ENCODE measurements at regions not wholly inside any gene's neighbourhood (a gene's known extent, or its start where the extent isn't known, plus 50 kb on each side); places are given as distances from the start of the nearest gene placed in this dataset.
A peak's percentile ranks its signal among the peaks of the same experiment; 100 is the strongest.
"Not testable (repeated sequence)": the region's sequence is repeated elsewhere in the genome, so short reads cannot be mapped to it uniquely, and the experiment has no call there.

DNA sequence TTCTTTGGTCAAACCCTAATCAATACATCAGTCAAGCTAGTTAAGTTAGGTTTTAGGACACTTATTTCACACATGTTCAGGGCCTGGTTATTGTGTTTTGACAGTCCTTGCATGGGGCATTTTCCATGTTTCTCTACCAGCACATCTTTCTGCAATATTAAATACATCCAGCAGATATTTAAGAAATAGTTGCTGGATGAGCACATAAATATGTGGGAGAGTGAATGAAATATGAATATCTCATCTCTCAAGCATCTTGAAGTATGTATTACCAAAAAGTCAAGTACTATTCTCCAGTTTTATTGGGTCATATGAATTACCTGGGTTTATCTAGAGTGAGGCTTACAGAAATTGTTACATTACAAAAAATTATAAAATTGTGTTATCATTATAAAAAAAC lies 621.9 kb upstream of the GJE1 start:
- no peak for FAIRE-seq
- DNase-seq (ENCODE audit: low spot score): no peak

DNA sequence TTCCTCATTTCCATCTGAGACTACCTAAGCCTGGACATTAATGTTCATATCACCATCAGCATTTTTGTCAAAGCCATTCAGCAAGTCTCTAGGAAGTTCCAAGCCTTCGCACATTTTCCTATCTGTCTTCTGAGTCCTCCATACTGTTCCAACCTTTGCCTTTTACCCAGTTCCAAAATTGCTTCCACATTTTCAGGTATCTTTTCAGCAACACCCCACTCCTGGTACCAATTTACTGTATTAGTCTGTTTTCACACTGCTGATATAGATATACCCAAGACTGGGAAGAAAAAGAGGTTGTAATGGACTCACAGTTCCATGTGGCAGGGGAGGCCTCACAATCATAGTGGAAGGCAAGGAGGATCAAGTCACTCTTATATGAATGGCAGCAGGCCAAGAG lies 626.7 kb upstream of the GJE1 start:
- FAIRE-seq; DNase-seq (ENCODE audit: low spot score): not testable (repeated sequence)

DNA sequence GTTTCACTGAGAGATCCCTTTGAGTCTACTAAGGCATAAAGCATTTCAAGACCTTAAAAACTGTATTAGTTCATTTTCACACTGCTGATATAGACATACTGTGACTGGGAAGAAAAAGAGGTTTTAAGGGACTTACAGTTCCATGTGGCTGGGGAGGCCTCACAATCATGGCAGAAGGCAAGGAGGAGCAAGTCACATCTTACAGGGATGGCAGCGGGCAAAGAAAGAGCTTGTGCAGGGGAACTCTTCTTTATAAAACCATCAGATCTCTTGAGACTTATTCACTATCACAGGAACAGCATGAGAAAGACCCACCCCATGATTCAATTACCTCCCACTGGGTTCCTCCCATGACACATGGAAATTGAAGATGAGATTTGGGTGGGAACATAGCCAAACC lies 628.4 kb upstream of the GJE1 start:
- not testable (repeated sequence) for DNase-seq (ENCODE audit: low spot score); FAIRE-seq

DNA sequence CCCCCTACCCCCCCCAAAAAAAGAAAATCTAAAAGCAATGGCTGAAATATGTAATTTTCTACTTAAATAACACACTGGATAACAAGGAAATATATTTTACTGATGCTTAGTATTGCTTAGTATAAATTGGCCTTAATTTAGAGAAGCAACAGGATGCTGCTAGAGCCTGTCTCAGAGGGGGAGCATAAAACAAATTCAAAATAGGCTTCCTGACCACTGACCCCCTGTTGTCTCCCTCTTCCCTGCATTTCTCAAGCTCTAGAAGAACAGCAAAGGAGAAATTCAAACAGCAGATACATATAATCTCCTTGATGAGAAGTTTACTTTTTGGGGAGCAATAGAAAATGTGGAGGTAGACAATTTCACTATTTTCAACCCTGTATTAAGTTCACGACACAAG lies 631.1 kb upstream of the GJE1 start:
- FAIRE-seq (no peak), DNase-seq (ENCODE audit: low spot score) (no peak)

DNA sequence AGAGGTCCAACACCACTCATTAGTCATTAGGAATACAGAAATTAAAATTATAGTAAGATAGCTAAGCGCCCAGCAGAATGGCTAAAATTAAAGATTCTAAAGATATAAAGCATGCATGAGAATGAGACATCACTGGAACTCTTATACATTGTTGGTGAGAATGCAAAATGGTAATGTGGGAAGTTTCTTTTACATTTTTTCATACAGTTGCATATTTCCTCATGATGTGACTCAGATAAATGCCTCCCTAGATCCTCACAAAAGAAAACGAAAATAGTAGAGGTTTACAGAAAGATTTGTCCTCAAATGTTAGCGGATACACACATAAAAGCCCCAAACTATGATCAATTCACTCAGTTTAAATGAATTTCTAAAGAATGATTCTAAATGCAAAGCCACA lies 633.7 kb upstream of the GJE1 start:
- FAIRE-seq (no peak), DNase-seq (ENCODE audit: low spot score) (no peak)

DNA sequence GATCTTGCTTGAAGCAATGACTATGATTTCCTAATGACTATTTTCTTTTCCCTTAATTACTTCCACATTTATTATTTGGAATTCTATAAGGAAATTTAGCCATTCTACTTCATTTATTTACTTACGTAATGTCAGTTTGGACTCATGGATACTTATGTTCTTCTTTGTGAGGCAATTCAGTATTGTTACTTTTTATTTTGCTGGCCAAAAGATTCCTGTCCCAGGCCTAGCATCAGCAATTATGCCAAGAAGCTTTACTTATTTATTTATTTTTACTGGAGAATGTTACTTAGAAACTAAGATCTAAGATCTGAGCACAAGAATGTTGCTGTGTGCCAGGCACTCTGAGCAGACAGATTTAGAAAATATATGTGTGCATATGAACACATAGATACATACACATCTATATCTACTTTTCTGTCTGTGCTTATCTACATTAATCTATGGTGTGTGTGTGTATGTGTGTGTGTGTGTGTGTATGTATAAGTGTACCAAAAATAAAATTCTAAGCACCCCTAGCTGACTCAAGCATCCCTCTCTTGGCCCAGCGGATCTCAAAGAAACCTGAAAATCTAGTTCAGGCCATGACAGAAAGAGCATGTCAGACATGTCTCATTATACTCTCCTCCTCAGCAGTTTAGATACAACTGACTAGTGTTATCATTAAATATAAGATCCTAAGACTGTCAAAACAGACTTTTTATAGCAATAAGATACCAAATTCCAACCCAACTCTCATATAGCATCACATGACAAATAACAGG lies 640.0 kb upstream of the GJE1 start:
- FAIRE-seq (no peak), DNase-seq (ENCODE audit: low spot score) (no peak)

DNA sequence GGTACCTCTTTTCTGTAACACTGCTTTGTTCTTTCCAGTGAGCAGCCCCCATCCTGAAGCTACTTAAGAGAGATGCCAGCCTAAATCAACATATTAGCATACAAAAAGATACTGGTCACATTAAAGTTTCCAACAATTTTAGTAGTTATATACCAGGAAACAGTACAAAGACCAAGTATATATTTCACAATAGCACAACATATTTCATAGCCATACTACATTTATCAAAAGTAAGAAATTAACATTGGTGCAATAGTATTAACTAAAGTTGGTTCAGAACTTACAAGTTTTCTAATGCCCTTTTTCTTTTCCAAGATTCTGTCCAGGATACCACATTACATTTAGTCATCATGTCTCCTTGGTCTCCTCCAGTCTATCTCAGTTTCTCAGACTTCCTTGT lies 641.0 kb upstream of the GJE1 start:
- DNase-seq (ENCODE audit: low spot score) (no peak), FAIRE-seq (no peak)

DNA sequence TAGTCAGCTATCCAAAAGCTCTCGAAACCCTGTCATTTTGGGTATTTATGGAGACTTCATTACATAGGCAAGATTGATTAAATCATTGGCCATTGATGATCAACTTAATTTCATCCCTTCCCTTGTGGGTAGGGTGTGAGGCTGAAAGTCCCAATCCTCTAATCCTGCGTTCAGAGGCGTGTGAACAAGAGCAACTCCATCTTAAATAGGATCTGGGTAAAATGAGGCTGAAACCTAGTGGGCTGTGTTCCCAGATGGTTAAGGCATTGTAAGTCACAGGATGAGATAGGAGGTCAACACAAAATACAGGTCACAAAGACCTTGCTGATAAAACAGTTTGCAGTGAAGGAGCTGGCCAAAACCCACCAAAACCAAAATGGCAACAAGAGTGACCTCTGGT lies 641.7 kb upstream of the GJE1 start:
- no peak for FAIRE-seq

DNA sequence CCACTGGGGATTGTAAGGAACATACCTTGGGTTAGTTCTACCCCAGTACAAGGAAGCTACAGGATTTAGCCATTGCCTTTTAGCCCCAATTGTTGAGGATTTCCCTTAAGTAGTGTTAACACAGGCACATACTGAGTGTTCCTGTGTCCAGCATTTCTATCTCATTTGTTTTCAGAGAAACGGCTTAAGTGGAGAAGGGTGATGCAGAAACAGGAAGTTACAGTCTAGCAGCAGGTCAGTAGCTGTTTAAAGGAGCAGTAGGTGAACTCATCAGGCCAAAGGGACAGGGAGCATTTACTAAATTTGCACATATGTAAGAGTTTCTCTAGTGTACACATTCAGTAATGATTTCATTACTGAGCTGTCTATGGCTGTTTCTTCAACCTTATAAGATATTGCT lies 644.2 kb upstream of the GJE1 start:
- no peak for DNase-seq (ENCODE audit: low spot score)

More for the DNA sequence above, 641.7 kb upstream of the GJE1 start:
- no peak for DNase-seq (ENCODE audit: low spot score)

DNA sequence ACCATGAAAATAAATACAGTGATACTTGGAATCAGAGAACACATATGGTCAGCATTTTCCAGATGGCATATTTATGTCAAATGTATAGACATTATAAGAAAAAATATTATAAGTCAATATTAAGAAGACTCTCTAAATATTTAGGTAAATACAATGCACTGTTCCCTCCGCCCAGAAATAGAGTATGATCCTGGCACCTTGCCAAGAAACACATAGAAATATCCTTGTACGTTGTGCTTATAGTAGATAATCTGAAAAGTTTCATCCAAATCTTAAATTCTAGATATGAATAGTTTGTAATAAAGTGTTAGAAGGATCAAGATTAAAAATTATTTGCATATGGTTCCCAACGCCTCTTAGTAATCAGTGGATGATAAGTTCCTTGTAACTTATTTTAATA lies 645.8 kb upstream of the GJE1 start:
- no peak for DNase-seq (ENCODE audit: low spot score)
- no peak for FAIRE-seq

More for the DNA sequence above, 644.2 kb upstream of the GJE1 start:
- FAIRE-seq: no peak

DNA sequence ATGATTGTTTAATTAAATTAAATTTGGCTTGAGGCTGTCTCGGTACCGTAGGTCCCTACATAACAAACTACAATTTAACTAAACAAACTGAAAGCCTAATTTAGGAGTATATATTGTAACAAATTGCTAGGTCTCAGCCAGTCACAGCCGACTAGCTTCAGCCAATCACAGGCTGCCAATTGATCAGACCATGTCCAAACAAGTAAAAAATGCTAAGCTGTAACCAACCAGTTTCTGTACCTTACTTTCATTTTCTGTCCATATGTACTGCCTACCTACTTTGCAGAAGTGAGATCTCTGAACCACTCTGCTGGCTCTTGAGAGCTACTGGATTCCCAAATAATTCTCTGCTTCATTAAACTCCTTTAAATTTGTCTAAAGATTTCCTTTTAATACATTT lies 648.0 kb upstream of the GJE1 start:
- DNase-seq (ENCODE audit: low spot score) (peak; percentile 42), FAIRE-seq (no peak)

DNA sequence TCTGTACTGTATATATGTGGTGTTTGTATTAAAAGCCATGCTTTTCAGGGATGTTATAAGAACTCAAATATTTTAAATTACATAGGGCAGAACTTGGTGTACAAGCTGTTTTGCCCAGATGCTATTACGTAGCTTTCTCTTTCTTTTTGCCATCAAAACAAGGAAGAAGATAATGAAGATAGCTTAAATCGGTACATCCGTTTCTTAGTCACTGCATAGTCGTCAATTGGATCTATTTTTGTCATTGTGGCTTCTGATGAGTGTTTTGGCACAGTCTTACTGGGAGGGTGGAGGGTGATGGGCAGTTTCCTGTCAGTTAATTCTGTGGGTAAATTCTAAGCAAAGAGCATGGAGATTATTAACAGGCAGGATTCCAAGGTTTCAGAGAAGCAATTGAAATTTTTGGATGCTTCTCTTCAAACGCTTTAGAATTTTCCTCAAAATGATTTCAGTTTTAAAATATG lies 649.1 kb upstream of the GJE1 start:
- FAIRE-seq (peak; percentile 96), DNase-seq (ENCODE audit: low spot score) (peak; percentile 89)

DNA sequence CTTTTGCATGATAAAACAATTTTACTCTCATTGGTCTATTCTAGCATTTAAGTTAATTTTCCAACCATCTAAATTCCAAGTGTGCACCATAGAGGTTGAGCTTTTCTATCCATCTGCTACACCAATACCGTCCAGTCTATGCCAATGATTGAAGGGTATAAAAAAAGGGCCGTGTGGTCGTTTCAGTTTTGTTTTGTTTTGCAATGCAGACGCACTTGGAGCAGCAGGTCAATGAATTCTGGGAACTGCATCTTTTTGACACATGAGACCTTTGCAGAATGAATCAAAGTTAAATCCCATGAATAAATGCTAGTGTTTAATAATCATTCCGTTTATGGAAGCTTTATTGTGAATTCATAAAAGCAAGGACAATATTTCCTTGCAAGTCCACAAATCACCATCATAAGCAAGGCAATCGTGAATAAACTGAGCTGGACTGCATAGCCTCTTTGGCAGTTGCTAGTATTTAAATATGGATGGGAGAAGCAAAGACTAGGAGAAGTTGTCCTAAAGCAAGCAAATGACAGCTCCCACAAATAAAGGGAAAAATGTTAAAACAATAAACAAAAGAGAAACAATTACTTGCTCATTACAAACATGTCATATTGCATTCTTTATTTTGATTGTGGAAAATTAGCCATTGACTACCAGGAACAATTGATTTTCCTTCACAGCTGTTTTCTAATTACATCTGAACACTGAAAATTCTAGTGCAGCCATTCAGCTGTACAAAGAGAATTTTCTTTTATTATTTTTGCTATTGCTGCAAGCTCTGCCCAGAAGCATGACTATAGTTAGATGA lies 649.7 kb upstream of the GJE1 start:
- FAIRE-seq: no peak
- no peak for DNase-seq (ENCODE audit: low spot score)

DNA sequence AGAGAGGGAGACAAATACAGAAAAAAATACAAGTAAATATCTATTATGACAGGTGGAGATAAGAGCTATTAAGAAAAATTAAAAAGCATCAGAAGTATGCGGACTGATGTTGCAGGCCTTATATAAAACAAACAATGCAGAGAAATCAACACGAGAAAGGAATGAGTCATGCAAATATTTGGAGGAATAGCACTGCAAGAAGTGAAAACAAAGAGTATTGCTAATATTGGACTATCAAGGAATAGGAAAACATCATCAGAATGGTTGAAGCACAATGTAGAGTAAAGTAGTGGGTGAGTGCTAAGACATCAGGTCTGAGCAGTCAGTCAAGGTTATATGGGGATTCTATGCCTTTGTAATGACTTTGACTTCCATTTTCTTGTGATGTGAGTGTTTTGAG lies 657.5 kb upstream of the GJE1 start:
- FAIRE-seq (no peak), DNase-seq (ENCODE audit: low spot score) (no peak)

DNA sequence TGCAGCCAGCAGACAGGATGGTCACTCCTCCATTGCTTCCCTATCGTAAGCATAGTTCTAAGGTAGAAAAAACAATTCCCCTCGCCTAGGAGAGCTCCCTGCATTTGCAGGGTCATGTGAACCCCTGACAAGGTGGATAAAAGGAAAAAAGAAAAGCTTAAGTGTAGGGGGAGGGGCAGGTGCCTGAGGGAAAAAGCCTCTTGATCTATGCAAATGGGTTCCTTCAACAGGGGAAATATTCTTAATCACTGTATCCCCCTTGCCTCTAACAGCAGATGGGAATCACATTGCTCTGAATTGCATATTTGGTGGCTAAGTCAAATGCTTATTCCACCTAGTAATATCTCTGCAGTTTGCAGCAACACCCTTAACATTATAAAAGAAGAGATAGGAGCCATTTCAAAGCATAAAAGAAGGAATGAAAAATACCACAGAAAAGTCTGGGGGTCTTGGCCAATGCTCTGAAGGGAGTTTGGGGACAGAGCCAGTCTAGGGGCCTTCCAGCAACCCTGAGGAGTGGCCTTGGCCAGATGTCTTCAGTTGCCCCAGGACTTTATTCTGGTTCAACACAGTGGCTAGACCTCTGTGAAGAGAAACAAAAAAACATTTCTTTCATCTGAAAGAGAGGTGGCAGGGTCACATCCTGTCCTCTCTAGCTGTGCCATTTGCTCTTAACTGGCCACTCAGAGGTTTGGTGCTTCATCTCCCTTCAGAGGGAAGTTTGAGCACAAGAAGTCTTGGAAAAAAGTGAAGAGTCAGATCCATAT lies 660.4 kb upstream of the GJE1 start:
- DNase-seq (ENCODE audit: low spot score) (no peak), FAIRE-seq (no peak)

DNA sequence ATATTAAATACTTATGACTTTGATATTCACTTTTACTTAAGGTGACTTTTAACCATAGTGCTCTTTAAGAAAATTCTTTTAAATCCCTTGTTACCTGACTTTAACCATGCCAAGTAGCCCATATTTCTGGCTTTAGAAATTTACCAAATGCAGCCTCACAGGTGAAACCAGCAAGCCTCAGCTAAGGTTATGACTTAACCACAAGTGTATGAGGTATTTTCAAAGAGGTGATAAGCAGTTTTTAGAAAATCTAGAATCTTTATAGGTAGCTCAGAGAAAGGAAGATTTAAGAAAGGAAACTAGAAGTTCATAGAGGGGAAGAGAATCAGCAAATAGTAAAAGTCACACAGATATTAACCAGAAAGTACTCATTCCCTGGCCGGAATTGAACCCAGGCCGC lies 661.9 kb upstream of the GJE1 start:
- DNase-seq (ENCODE audit: low spot score): no peak
- FAIRE-seq: no peak

DNA sequence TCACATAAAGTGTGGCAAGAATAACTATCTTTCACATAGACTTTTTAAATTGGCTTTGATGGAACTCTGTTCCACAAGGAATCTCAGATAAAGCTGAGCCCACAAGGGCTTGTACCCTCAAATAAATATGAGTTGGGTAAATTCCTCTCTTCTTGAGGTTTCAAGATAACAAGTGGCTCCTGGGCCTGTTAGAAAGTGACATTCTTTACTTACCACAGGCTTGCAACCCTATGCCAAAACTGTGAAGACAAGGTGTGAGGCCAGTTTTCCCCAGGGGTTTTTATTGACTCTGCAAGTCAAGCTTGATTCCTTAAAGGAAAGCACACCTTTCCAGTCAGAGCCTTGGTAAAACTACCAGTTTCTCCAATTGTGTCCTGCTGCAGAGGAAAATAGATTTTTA lies 664.8 kb upstream of the GJE1 start:
- peak; percentile 41 for DNase-seq (ENCODE audit: low spot score)
- peak; percentile 86 for FAIRE-seq

DNA sequence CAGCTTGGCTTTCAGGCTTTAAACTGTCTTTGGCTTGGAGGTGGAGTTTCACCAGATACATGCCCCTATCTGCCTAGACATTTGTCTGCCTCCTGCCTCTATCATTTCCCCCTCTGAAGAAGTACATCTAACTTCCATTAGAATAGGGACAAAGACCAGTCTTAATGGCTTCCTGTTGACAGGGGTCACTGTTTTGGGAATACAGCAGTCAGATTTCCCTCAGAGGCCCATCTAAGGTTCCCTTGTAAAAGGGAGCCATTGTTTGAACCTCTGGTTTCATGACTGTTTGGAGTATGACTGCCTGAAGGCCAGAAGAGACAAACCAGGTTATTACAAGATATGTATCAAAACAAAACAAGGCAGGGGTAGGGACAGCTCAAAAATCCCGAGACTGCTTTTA lies 665.7 kb upstream of the GJE1 start:
- DNase-seq (ENCODE audit: low spot score): no peak
- FAIRE-seq: no peak

DNA sequence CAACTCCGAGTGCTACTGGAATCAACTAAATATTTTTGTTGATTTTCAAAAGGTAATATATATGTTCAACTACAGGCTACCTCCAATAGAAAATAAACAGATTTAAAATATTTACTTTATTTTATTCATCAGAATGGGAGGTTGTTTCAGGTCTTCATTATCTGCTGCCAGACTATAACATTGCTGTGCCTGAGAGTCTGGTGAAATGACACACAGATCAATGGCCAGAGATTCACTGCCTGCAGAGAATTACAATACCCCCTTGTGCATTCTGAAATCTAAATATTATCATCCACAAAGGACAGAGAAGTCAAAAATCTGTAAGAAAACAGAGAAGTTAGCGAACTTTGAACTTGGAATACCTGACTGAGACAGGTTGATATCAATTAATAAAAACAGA lies 667.8 kb upstream of the GJE1 start:
- FAIRE-seq (no peak), DNase-seq (ENCODE audit: low spot score) (no peak)

DNA sequence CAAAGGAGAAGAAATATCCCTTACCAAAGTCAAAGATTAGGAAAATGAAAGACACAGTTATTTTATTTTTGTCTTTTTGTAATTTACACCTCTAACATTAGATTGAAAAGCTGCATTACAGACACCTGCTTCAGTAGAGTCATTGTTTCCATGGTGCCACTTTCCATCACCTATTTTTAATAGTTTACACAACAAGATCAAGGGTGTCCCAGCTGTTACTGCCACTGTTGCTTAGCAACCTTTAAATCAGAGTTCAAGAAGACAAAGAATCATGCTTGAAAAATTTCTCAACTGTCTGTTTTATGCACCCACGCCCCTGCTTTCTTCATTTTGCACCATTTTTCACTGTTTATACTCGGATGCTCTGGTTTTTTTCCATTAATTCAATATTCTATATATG lies 668.2 kb upstream of the GJE1 start:
- DNase-seq (ENCODE audit: low spot score) (peak; percentile 77), FAIRE-seq (peak; percentile 49)

DNA sequence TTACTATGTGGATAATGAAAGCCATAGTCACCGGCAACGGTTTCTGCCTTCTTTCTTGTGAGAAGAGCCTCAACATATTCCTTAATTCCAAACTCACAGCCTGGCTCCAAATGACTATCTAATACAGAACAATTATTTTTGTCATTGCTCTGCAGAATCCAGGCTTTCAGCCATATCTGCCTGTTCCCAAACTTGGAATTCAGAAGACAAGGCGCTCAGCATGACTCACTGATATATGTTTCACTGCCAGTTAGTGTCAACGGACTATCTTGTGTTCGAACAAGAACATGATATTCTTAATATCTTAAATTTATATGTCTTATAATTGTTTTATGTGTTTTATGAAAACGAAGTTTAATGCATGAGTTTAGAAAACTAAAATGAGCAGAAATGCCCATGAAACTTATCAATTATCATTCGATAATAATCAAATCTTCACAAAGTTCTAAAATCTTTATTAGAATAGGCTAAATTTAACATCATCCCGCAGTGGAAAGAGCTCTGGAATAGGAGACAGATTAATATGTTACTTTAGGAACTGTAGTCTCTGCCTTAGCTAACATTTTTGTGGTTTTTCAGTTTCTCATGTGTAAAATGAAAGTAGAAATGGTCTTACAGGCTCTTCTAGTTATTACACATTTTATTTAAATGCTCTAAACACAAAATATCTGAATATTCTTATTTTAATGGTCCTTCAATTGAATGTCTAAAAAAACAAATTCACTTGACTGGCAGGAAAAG lies 669.3 kb upstream of the GJE1 start:
- peak; percentile 97 for FAIRE-seq
- peak; percentile 84 for DNase-seq (ENCODE audit: low spot score)

All from RCC 7860 (cell line).